Neural cell (in vitro differentiated cells): ENCODE measurements at regions not wholly inside any gene's neighbourhood (a gene's known extent, or its start where the extent isn't known, plus 50 kb on each side); places are given as distances from the start of the nearest gene placed in this dataset.

ENCODE experiments used
- H2AFZ ChIP-seq: fragments of 200-600, 300-800 bp; sonication (generic), shearing (Covaris generic); 2 replicates; pipeline ENCODE4 v1.6.0; 2014; ENCODE audit warnings: low read depth, mild to moderate bottlenecking, antibody characterized with exemption, low read length, moderate library complexity
- H3F3A ChIP-seq: fragments of 200-600 bp; shearing (Covaris generic); 2 replicates; pipeline ENCODE4 v1.6.1; 2016; ENCODE audit warnings: mild to moderate bottlenecking, moderate library complexity, mixed read lengths, antibody characterized with exemption, low read length; ENCODE audit not compliant: insufficient read depth, poor library complexity, severe bottlenecking
- H3K27ac ChIP-seq: fragments of 200-600, 300-800 bp; sonication (generic), shearing (Covaris generic); 2 replicates; pipeline ENCODE4 v1.5.1; 2014; ENCODE audit warnings: mild to moderate bottlenecking, low read length, moderate library complexity
- H3K27me3 ChIP-seq: fragments of 300-800, 200-600 bp; sonication (generic), shearing (Covaris generic); 2 replicates; pipeline ENCODE4 v1.6.0; 2014; ENCODE audit warnings: mild to moderate bottlenecking, low read depth, low read length, moderate library complexity; ENCODE audit not compliant: insufficient read depth
- H3K36me3 ChIP-seq: fragments of 300-800, 200-600 bp; sonication (generic), shearing (Covaris generic); 2 replicates; pipeline ENCODE4 v1.5.1; 2014; ENCODE audit warnings: mild to moderate bottlenecking, antibody characterized with exemption, low read length, moderate library complexity; ENCODE audit not compliant: insufficient read depth
- H3K4me2 ChIP-seq: fragments of 300-800, 200-600 bp; sonication (generic), shearing (Covaris generic); 2 replicates; pipeline ENCODE4 v1.6.0; 2014; ENCODE audit warnings: mild to moderate bottlenecking, low read length
- H3K4me3 ChIP-seq: fragments of 300-800, 200-600 bp; sonication (generic), shearing (Covaris generic); 2 replicates; pipeline ENCODE4 v1.5.1; 2014; ENCODE audit warnings: mild to moderate bottlenecking, low read length, moderate library complexity
- H3K79me2 ChIP-seq: fragments of 200-600 bp; shearing (Covaris generic); replicated peaks from 2 replicates; pipeline ENCODE4 v1.6.0; 2014; ENCODE audit warnings: mild to moderate bottlenecking, low read length, moderate library complexity; ENCODE audit not compliant: insufficient read depth
- H3K9ac ChIP-seq: fragments of 300-800, 200-600 bp; sonication (generic), shearing (Covaris generic); 2 replicates; pipeline ENCODE4 v1.6.1; 2016; ENCODE audit warnings: mild to moderate bottlenecking, low read length, mixed read lengths
- H3K9me2 ChIP-seq: fragments of 200-600 bp; shearing (Covaris generic); 2 replicates; pipeline ENCODE4 v1.6.1; 2016; ENCODE audit warnings: mild to moderate bottlenecking, low read length, mixed read lengths; ENCODE audit not compliant: insufficient read depth
- H3K9me3 ChIP-seq: fragments of 200-600, 300-800 bp; sonication (generic), shearing (Covaris generic); 2 replicates; pipeline ENCODE4 v1.6.1; 2016; ENCODE audit warnings: mild to moderate bottlenecking, mixed run types, low read length, moderate library complexity, mixed read lengths
- H4K20me1 ChIP-seq: fragments of 200-600 bp; shearing (Covaris generic); 2 replicates; pipeline ENCODE4 v1.6.1; 2016; ENCODE audit warnings: mild to moderate bottlenecking, mixed run types; ENCODE audit not compliant: insufficient read depth
- EP300 ChIP-seq: fragments of 450-650 bp; conservative IDR thresholded peaks from 2 replicates; pipeline ENCODE4 v1.6.1; 2014; ENCODE audit warnings: antibody characterized with exemption, mild to moderate bottlenecking, moderate library complexity; ENCODE audit not compliant: poor library complexity, severe bottlenecking
- EZH2 ChIP-seq: fragments of 200-600, 300-800 bp; shearing (Covaris generic), sonication (generic); IDR thresholded peaks from 2 replicates; pipeline ENCODE4 v1.6.1; 2014; ENCODE audit warnings: antibody characterized with exemption, low read length, borderline replicate concordance, mild to moderate bottlenecking; ENCODE audit not compliant: insufficient read depth, poor library complexity, severe bottlenecking
- MXI1 ChIP-seq: fragments of 450-650 bp; conservative IDR thresholded peaks from 2 replicates; pipeline ENCODE4 v1.6.1; 2014; ENCODE audit warnings: antibody characterized with exemption, mild to moderate bottlenecking; ENCODE audit not compliant: poor library complexity, severe bottlenecking
- POLR2AphosphoS5 ChIP-seq: IDR thresholded peaks from 2 replicates; pipeline ENCODE4 v1.6.1; 2012
- RAD21 ChIP-seq: fragments of 450-650 bp; conservative IDR thresholded peaks from 2 replicates; pipeline ENCODE4 v1.6.1; 2014; ENCODE audit warnings: antibody characterized with exemption, mild to moderate bottlenecking, moderate library complexity
- SMC3 ChIP-seq: fragments of 450-650 bp; conservative IDR thresholded peaks from 2 replicates; pipeline ENCODE4 v1.6.1; 2014; ENCODE audit warnings: antibody characterized with exemption, mild to moderate bottlenecking, moderate library complexity; ENCODE audit not compliant: poor library complexity
- TAF1 ChIP-seq: IDR thresholded peaks from 2 replicates; pipeline ENCODE4 v1.6.1; 2012; ENCODE audit warnings: low read depth
- TF ChIP-seq, protein P1 (sequence below): IDR thresholded peaks from 2 replicates; pipeline ENCODE4 v1.6.1; 2012; ENCODE audit warnings: borderline replicate concordance
- TF ChIP-seq, protein P2 (sequence below): fragments of 450-650 bp; IDR thresholded peaks from 2 replicates; pipeline ENCODE4 v1.5.1; 2014; ENCODE audit warnings: antibody characterized with exemption, mild to moderate bottlenecking, moderate library complexity; ENCODE audit not compliant: poor library complexity, severe bottlenecking

DNA sequence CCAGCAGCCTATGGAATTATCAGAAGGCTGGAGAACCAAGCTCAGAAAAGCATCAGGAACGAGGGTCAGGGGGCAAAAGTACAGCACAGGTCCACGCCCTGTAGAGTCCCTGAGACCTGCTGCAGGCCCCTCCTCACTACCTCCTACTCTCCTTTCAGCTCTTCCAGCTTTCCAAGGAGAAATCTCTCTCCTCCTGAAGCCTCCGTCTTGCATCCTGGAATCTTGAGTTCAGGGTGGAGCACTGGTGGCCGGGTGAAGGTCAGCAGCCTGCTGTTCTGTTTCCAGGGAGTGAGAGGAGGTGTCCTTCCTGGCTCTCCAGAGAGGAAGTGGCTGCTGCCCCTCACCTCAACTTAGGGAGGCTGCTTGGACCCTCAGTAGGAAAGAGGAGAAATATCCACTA is 342.3 kb downstream of the ZSWIM6 start:
- Histone ChIP-seq H3K79me2 (no peaks in the 10 kb centered on the region), H3K36me3 (no peaks in the 10 kb centered on the region), H3K27ac (no peak overlapping the region), H3K9ac (no peak overlapping the region), H3K27me3 (no peaks in the 10 kb centered on the region), H3K4me2 (no peak overlapping the region), H3K9me2 (no peaks in the 10 kb centered on the region), H3F3A (no peaks in the 10 kb centered on the region), H3K4me3 (no peak overlapping the region), H3K9me3 (no peaks in the 10 kb centered on the region), H4K20me1 (no peaks in the 10 kb centered on the region), H2AFZ (no peak overlapping the region)
- TF ChIP-seq POLR2AphosphoS5, result no peak
- TF ChIP-seq MXI1, result no peak
- TF ChIP-seq EP300, result no peak

DNA sequence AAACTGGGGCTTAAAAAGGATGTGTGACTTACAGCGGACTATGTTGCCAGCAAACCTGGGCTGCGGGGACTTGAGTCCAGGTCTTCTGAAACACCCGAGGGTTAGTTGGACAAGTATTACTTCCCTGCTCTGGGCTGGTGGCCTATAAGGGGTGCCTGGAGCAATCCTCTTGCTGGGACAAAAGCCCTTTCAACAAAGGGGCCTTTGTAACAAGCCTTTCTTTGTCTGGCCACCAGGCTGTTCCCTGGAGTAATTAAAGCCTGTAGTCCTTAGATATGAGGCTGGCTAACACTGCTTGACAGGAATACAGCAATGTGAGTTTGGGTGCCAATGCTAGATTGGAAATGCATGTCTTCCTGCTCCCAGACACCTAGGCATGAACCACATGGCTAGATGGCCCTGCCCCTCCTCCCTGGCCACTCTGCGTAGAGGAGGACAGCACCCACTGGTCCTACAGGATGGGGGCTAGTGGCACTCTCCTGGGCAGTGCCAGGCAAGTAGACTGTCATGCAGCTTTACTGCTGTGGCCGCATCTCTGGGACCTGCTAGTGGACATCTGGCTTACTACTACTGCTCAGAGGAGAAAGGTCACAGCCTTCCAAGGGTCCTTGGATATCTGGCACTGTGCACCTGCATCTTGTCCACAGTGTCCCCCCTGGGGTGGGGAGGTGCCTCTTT is 343.1 kb downstream of the ZSWIM6 start:
- Histone ChIP-seq H3K79me2 (no peaks in the 10 kb centered on the region), H3F3A (no peaks in the 10 kb centered on the region), H3K36me3 (no peaks in the 10 kb centered on the region), H3K9me3 (no peaks in the 10 kb centered on the region), H3K9ac (no peak overlapping the region), H3K27ac (no peak overlapping the region), H3K4me3 (no peak overlapping the region), H3K27me3 (no peaks in the 10 kb centered on the region), H4K20me1 (no peaks in the 10 kb centered on the region), H3K4me2 (no peak overlapping the region), H3K9me2 (no peaks in the 10 kb centered on the region), H2AFZ (no peak overlapping the region)
- TF ChIP-seq TAF1 (no peak), EP300 (no peak), POLR2AphosphoS5 (no peak), RAD21 (no peak), MXI1 (no peak), SMC3 (no peak), EZH2 (no peak)
- TF ChIP-seq, protein P1, sequence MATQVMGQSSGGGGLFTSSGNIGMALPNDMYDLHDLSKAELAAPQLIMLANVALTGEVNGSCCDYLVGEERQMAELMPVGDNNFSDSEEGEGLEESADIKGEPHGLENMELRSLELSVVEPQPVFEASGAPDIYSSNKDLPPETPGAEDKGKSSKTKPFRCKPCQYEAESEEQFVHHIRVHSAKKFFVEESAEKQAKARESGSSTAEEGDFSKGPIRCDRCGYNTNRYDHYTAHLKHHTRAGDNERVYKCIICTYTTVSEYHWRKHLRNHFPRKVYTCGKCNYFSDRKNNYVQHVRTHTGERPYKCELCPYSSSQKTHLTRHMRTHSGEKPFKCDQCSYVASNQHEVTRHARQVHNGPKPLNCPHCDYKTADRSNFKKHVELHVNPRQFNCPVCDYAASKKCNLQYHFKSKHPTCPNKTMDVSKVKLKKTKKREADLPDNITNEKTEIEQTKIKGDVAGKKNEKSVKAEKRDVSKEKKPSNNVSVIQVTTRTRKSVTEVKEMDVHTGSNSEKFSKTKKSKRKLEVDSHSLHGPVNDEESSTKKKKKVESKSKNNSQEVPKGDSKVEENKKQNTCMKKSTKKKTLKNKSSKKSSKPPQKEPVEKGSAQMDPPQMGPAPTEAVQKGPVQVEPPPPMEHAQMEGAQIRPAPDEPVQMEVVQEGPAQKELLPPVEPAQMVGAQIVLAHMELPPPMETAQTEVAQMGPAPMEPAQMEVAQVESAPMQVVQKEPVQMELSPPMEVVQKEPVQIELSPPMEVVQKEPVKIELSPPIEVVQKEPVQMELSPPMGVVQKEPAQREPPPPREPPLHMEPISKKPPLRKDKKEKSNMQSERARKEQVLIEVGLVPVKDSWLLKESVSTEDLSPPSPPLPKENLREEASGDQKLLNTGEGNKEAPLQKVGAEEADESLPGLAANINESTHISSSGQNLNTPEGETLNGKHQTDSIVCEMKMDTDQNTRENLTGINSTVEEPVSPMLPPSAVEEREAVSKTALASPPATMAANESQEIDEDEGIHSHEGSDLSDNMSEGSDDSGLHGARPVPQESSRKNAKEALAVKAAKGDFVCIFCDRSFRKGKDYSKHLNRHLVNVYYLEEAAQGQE, result no peak
- TF ChIP-seq, protein P2, sequence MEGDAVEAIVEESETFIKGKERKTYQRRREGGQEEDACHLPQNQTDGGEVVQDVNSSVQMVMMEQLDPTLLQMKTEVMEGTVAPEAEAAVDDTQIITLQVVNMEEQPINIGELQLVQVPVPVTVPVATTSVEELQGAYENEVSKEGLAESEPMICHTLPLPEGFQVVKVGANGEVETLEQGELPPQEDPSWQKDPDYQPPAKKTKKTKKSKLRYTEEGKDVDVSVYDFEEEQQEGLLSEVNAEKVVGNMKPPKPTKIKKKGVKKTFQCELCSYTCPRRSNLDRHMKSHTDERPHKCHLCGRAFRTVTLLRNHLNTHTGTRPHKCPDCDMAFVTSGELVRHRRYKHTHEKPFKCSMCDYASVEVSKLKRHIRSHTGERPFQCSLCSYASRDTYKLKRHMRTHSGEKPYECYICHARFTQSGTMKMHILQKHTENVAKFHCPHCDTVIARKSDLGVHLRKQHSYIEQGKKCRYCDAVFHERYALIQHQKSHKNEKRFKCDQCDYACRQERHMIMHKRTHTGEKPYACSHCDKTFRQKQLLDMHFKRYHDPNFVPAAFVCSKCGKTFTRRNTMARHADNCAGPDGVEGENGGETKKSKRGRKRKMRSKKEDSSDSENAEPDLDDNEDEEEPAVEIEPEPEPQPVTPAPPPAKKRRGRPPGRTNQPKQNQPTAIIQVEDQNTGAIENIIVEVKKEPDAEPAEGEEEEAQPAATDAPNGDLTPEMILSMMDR, result no peak
